ENCODE measurements at regions not wholly inside any gene's neighbourhood (a gene's known extent, or its start where the extent isn't known, plus 50 kb on each side); places are given as distances from the start of the nearest gene placed in this dataset.
A peak's percentile ranks its signal among the peaks of the same experiment; 100 is the strongest.

- Histone ChIP-seq H2BK15ac (ENCODE audit: low read depth, low read length) (no peak overlapping the region), H2BK20ac (ENCODE audit: low read depth, low read length) (no peak overlapping the region), H3K27ac (ENCODE audit: insufficient read depth, low read length) (no peak overlapping the region), H3K36me3 (ENCODE audit: control insufficient read depth, insufficient read depth, low read length) (no peaks in the 10 kb centered on the region), H4K5ac (ENCODE audit: low read depth, low read length) (no peak overlapping the region), H3K14ac (replicated peaks; ENCODE audit: low read depth, low read length) (no peak overlapping the region), H2AK5ac (ENCODE audit: low read depth, low read length) (no peak overlapping the region), H2BK120ac (ENCODE audit: low read depth, low read length) (no peak overlapping the region), H2AK9ac (replicated peaks; ENCODE audit: low read depth, low read length, poor library complexity) (no peak overlapping the region), H3K27me3 (ENCODE audit: control insufficient read depth, insufficient read depth, low read length) (peaks cover 17% of the 10 kb centered on the region), H4K91ac (ENCODE audit: insufficient read depth, low read depth, low read length) (no peak overlapping the region), H3K4ac (ENCODE audit: low read depth, low read length) (no peak overlapping the region), H3K4me2 (ENCODE audit: low read depth, low read length) (no peak overlapping the region), H3K79me1 (ENCODE audit: low read depth in 1 of 2, low read length in 2 of 2) (no peaks in the 10 kb centered on the region), H4K20me1 (ENCODE audit: insufficient read depth, low read length) (no peaks in the 10 kb centered on the region), H3K9ac (ENCODE audit: low read depth, low read length) (no peak overlapping the region), H3K4me3 (ENCODE audit: insufficient read depth, low read depth, low read length) (no peak overlapping the region), H2BK5ac (ENCODE audit: low read depth, low read length, poor library complexity, severe bottlenecking) (no peak overlapping the region), H3K18ac (ENCODE audit: low read depth, low read length) (no peak overlapping the region), H2AFZ (replicated peaks; ENCODE audit: low read length, poor library complexity) (peak overlapping the region; percentile 51), H3K9me1 (ENCODE audit: insufficient read depth, low read length) (no peaks in the 10 kb centered on the region), H3K4me1 (ENCODE audit: control insufficient read depth, insufficient read depth, low read length) (no peaks in the 10 kb centered on the region), H3K9me3 (ENCODE audit: control insufficient read depth, insufficient read depth, low read length) (no peaks in the 10 kb centered on the region), H4K8ac (ENCODE audit: low read depth in 2 of 2, low read length in 2 of 2) (no peak overlapping the region), H3K23ac (ENCODE audit: low read depth, low read length) (no peak overlapping the region), H3K56ac (ENCODE audit: extremely low read depth, insufficient read depth, low read length) (no peak overlapping the region)
- intact Hi-C loops (cut with micrococcal nuclease) (no loop called here), dilution Hi-C loops (cut with HindIII; ENCODE audit: low sequenced_read_pairs, unreplicated experiment) (no loop called here), in situ Hi-C loops (cut with MboI; ENCODE audit: low sequenced_read_pairs) (no loop called here)
- POLR2A ChIA-PET (ENCODE audit: unreplicated experiment), result no interaction called here
- DNase-seq, result no peak
- no TSS peak for BruUV-seq (replicated peaks)
- ATAC-seq (ENCODE audit: low read depth), result no peak
- WGBS, 2 experiments (ENCODE audit: extremely low coverage in 2 of 2, insufficient read length in 1 of 2), result 79% methylated on average over 5 of the region's 13 CpGs; no CpG with 5 or more reads in 1 of the 2 experiments
- CTCF ChIA-PET, result no interaction called here
- no peak for TF ChIP-seq NFE2L2 (IDR thresholded peaks at IDR 0.05; ENCODE audit: low read depth, low read length)
Measured at GRCh38 chr6:168943231-168943905, 310.3 kb downstream of the THBS2 start.
